Peyer's patch (tissue), 4 donors: ENCODE measurements at regions not wholly inside any gene's neighbourhood (a gene's known extent, or its start where the extent isn't known, plus 50 kb on each side); places are given as distances from the start of the nearest gene placed in this dataset.

Source experiments
- CTCF ChIP-seq, 6 experiments: fragments of 450-650 bp in 4 of 6; fragments of 200-600 bp in 2 of 6; sonication (generic) in 1 of 6; IDR thresholded peaks; one replicate each; pipeline ENCODE4 v1.5.1; 2017 to 2019; ENCODE audit warnings: antibody characterized with exemption in 6 of 6, mild to moderate bottlenecking in 3 of 6, moderate library complexity in 1 of 6
- POLR2A ChIP-seq, 2 donors: fragments of 450-650 bp; IDR thresholded peaks; one replicate each; pipeline ENCODE4 v1.5.1; 2017; ENCODE audit warnings: antibody characterized with exemption in 2 of 2, mild to moderate bottlenecking in 2 of 2, moderate library complexity in 2 of 2

GRCh38 chr11:13800901-13801300 is 132.4 kb downstream of the FAR1 start:
- TF ChIP-seq CTCF (IDR thresholded peaks at IDR 0.05) (no peak), POLR2A (IDR thresholded peaks at IDR 0.05) (no peak)
